ENCODE measurements at regions not wholly inside any gene's neighbourhood (a gene's known extent, or its start where the extent isn't known, plus 50 kb on each side); places are given as distances from the start of the nearest gene placed in this dataset.

DNA sequence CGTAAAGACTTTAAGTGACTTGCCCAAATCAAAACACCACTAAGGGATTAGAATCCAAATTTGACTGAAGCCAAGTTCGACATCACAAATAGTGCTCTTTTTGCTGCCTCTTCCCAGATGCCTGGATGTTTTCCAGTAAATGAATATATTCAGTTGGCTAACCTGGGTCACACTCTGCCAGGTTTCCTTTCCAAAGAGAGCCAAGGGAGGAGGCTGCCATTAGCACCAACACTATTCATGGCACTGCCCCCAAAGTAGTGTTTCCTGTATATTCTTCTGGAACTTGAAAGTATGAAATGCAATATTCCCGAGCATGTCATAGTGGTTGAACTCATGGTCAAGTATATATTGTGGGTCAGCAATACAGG is 219.3 kb upstream of the UBASH3B start:
- H3K9me3 ChIP-seq = no peaks in the 10 kb centered on the region
- POLR2A ChIA-PET = no interaction called here
- DNase-seq = no peak
- no peak overlapping the region for H3K4me3 Mint-ChIP-seq (ENCODE audit: unreplicated experiment)
- no peaks in the 10 kb centered on the region for H3K27me3 ChIP-seq (replicated peaks; ENCODE audit: control insufficient read depth, insufficient read depth, low read length)
- H3K27me3 Mint-ChIP-seq (ENCODE audit: insufficient read depth, unreplicated experiment) = no peaks in the 10 kb centered on the region
- H3K4me1 Mint-ChIP-seq (ENCODE audit: low read depth, unreplicated experiment) = peaks cover 12% of the 10 kb centered on the region
- H3K36me3 ChIP-seq (ENCODE audit: control insufficient read depth, insufficient read depth, low read length) = no peaks in the 10 kb centered on the region
- peaks cover 7% of the 10 kb centered on the region for H3K36me3 Mint-ChIP-seq (ENCODE audit: insufficient read depth, unreplicated experiment)
- TF ChIP-seq, protein P1, sequence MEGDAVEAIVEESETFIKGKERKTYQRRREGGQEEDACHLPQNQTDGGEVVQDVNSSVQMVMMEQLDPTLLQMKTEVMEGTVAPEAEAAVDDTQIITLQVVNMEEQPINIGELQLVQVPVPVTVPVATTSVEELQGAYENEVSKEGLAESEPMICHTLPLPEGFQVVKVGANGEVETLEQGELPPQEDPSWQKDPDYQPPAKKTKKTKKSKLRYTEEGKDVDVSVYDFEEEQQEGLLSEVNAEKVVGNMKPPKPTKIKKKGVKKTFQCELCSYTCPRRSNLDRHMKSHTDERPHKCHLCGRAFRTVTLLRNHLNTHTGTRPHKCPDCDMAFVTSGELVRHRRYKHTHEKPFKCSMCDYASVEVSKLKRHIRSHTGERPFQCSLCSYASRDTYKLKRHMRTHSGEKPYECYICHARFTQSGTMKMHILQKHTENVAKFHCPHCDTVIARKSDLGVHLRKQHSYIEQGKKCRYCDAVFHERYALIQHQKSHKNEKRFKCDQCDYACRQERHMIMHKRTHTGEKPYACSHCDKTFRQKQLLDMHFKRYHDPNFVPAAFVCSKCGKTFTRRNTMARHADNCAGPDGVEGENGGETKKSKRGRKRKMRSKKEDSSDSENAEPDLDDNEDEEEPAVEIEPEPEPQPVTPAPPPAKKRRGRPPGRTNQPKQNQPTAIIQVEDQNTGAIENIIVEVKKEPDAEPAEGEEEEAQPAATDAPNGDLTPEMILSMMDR (IDR thresholded peaks at IDR 0.05; ENCODE audit: insufficient read depth in 1 of 2, low read depth in 1 of 2, low read length in 1 of 2, severe bottlenecking in 1 of 2, unreplicated experiment in 1 of 2) = no peak
- no peak overlapping the region for H3K27ac Mint-ChIP-seq (ENCODE audit: unreplicated experiment)
- CTCF ChIA-PET = no interaction called here
- peaks cover 17% of the 10 kb centered on the region for H3K4me1 ChIP-seq
- no peak overlapping the region for H3K4me3 ChIP-seq (ENCODE audit: low read depth, low read length)
- BruUV-seq (replicated peaks) = no TSS peak
- no peaks in the 10 kb centered on the region for H3K9me3 Mint-ChIP-seq (ENCODE audit: unreplicated experiment)
- intact Hi-C loops (cut with micrococcal nuclease; ENCODE audit: unreplicated experiment) = no loop called here

DNA sequence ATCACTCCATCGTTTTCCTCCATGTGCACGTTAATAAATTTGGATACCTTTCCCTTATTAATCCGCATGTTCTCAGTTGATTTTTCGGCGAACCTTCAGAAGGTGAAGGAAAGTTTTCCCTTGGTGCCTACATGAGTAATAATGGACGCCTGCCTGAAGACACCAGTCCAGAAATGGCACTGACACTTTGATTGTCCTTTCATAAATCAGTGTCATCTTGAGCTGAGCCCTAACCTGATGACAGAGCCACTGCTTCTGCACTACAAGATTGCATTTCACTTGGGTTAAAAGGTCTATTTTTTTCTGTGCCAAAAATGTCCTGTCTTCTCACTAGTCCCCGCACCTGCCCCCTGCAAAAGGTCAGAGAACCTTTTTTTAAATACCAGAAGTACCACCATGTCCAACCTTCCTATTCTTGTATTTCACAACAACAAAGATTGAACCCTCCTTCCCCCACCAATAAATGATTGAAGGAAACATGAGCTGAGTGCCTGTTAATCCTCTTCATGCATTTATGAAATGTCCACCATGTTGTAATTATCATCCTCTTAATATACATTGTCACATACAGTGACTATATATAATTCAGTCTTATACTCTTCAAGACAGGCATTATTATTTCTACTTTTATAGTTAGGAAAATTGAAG is 219.9 kb upstream of the UBASH3B start:
- Mint-ChIP-seq H3K9me3 (ENCODE audit: unreplicated experiment) (no peaks in the 10 kb centered on the region), H3K4me1 (ENCODE audit: low read depth, unreplicated experiment) (peaks cover 12% of the 10 kb centered on the region), H3K4me3 (ENCODE audit: unreplicated experiment) (no peak overlapping the region), H3K27ac (ENCODE audit: unreplicated experiment) (no peak overlapping the region), H3K36me3 (ENCODE audit: insufficient read depth, unreplicated experiment) (peaks cover 7% of the 10 kb centered on the region), H3K27me3 (ENCODE audit: insufficient read depth, unreplicated experiment) (no peaks in the 10 kb centered on the region)
- DNase-seq = no peak
- intact Hi-C loops (cut with micrococcal nuclease; ENCODE audit: unreplicated experiment) = no loop called here
- ChIA-PET POLR2A (no interaction called here), CTCF (no interaction called here)
- no peaks in the 10 kb centered on the region for H3K9me3 ChIP-seq
- TF ChIP-seq, protein P1 (IDR thresholded peaks at IDR 0.05; ENCODE audit: insufficient read depth in 1 of 2, low read depth in 1 of 2, low read length in 1 of 2, severe bottlenecking in 1 of 2, unreplicated experiment in 1 of 2) = no peak
- no peaks in the 10 kb centered on the region for H3K27me3 ChIP-seq (replicated peaks; ENCODE audit: control insufficient read depth, insufficient read depth, low read length)
- no peak overlapping the region for H3K4me3 ChIP-seq (ENCODE audit: low read depth, low read length)
- no peaks in the 10 kb centered on the region for H3K36me3 ChIP-seq (ENCODE audit: control insufficient read depth, insufficient read depth, low read length)
- H3K4me1 ChIP-seq = peaks cover 17% of the 10 kb centered on the region
- BruUV-seq (replicated peaks) = no TSS peak

DNA sequence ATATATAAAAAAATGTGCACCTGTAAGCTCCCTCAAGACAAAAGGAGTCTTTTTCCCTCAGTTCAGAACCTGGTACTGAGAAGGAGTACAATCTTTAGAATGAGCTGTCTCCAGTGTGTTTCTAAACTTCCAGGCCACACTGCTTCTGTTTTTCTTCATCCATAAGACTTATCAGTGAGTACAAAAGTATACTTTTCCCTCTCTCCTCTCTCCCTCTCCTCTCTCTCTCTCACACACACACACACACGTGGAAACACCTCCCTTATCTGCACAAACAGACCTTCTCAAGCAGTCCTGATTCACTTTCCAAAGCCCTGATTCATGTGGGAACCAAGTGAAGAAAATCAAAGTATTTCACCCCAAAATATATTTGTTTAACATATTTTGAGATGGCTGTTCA is 220.7 kb upstream of the UBASH3B start:
- no peak overlapping the region for H3K4me3 ChIP-seq (ENCODE audit: low read depth, low read length)
- intact Hi-C loops (cut with micrococcal nuclease; ENCODE audit: unreplicated experiment) = no loop called here
- BruUV-seq (replicated peaks) = no TSS peak

More for the DNA sequence above, 220.7 kb upstream of the UBASH3B start:
- peaks cover 16% of the 10 kb centered on the region for H3K4me1 ChIP-seq
- H3K36me3 ChIP-seq (ENCODE audit: control insufficient read depth, insufficient read depth, low read length) = no peaks in the 10 kb centered on the region
- no peaks in the 10 kb centered on the region for H3K9me3 Mint-ChIP-seq (ENCODE audit: unreplicated experiment)
- CTCF ChIA-PET = no interaction called here
- H3K27ac Mint-ChIP-seq (ENCODE audit: unreplicated experiment) = no peak overlapping the region
- peaks cover 3% of the 10 kb centered on the region for H3K36me3 Mint-ChIP-seq (ENCODE audit: insufficient read depth, unreplicated experiment)
- POLR2A ChIA-PET = no interaction called here
- no peaks in the 10 kb centered on the region for H3K27me3 ChIP-seq (replicated peaks; ENCODE audit: control insufficient read depth, insufficient read depth, low read length)
- no peaks in the 10 kb centered on the region for H3K9me3 ChIP-seq
- H3K4me1 Mint-ChIP-seq (ENCODE audit: low read depth, unreplicated experiment) = peaks cover 4% of the 10 kb centered on the region
- DNase-seq = no peak
- no peak overlapping the region for H3K4me3 Mint-ChIP-seq (ENCODE audit: unreplicated experiment)
- H3K27me3 Mint-ChIP-seq (ENCODE audit: insufficient read depth, unreplicated experiment) = no peaks in the 10 kb centered on the region
- TF ChIP-seq, protein P1 (IDR thresholded peaks at IDR 0.05; ENCODE audit: insufficient read depth in 1 of 2, low read depth in 1 of 2, low read length in 1 of 2, severe bottlenecking in 1 of 2, unreplicated experiment in 1 of 2) = no peak

All from Caco-2 (cell line).